Endodermal cell (in vitro differentiated cells): ENCODE measurements at regions not wholly inside any gene's neighbourhood (a gene's known extent, or its start where the extent isn't known, plus 50 kb on each side); places are given as distances from the start of the nearest gene placed in this dataset.

ENCODE experiments used
- DNase-seq: peaks from one replicate; pipeline ENCODE4 v3.0.0-alpha.2; 2017
- H3K27ac ChIP-seq: 2 replicates; pipeline ENCODE4 v1.5.1; 2013; ENCODE audit warnings: mild to moderate bottlenecking, low read depth, low read length, moderate library complexity
- H3K27me3 ChIP-seq: 2 replicates; pipeline ENCODE4 v1.6.1; 2013; ENCODE audit warnings: mild to moderate bottlenecking, low read length, moderate library complexity; ENCODE audit not compliant: insufficient read depth, control insufficient read depth, poor library complexity, severe bottlenecking
- H3K36me3 ChIP-seq: 2 replicates; pipeline ENCODE4 v1.7.0; 2013; ENCODE audit warnings: mild to moderate bottlenecking, low read length, moderate library complexity; ENCODE audit not compliant: control insufficient read depth, insufficient read depth
- H3K4me1 ChIP-seq: one replicate; pipeline ENCODE4 v1.7.0; 2013; ENCODE audit warnings: low read length; ENCODE audit not compliant: control insufficient read depth, insufficient read depth
- H3K4me3 ChIP-seq: 2 replicates; pipeline ENCODE4 v1.5.1; 2013; ENCODE audit warnings: mild to moderate bottlenecking, low read length, moderate library complexity
- H3K9ac ChIP-seq: 2 replicates; pipeline ENCODE4 v1.6.1; 2013; ENCODE audit warnings: mild to moderate bottlenecking, low read length, moderate library complexity; ENCODE audit not compliant: poor library complexity, severe bottlenecking; ENCODE audit errors: extremely low read depth
- H3K9me3 ChIP-seq: 2 replicates; pipeline ENCODE4 v1.6.1; 2013; ENCODE audit warnings: mild to moderate bottlenecking, low read length, moderate library complexity; ENCODE audit not compliant: control insufficient read depth
- H3K27ac Mint-ChIP-seq: 2 replicates; pipeline ENCODE4 v1.8.0; 2020; ENCODE audit warnings: mixed read lengths
- H3K27me3 Mint-ChIP-seq: 2 replicates; pipeline ENCODE4 v1.8.0; 2021; ENCODE audit warnings: mild to moderate bottlenecking, mixed read lengths; ENCODE audit not compliant: insufficient read depth
- H3K36me3 Mint-ChIP-seq: 2 replicates; pipeline ENCODE4 v1.8.0; 2020; ENCODE audit warnings: low read depth, mixed read lengths
- H3K4me1 Mint-ChIP-seq: 2 replicates; pipeline ENCODE4 v1.8.0; 2020; ENCODE audit warnings: mixed read lengths
- H3K4me3 Mint-ChIP-seq: 2 replicates; pipeline ENCODE4 v1.8.0; 2020; ENCODE audit warnings: mild to moderate bottlenecking, moderate library complexity, mixed read lengths
- H3K9me3 Mint-ChIP-seq: 2 replicates; pipeline ENCODE4 v1.8.0; 2020; ENCODE audit warnings: mild to moderate bottlenecking, mixed read lengths
- WGBS, 2 experiments: methylation state at CpG; one replicate each; pipeline versions ENCODE4 v1.1.5 to v1.1.7; 2013; ENCODE audit warnings: missing lambda C conversion rate in 2 of 2, mixed read lengths in 1 of 2; ENCODE audit not compliant: insufficient coverage in 1 of 2, insufficient read length in 1 of 2; 5-methylcytosine and 5-hydroxymethylcytosine counted together
- TF ChIP-seq, protein P1 (sequence below): fragments of 200-600 bp; sonication (generic); conservative IDR thresholded peaks from 2 replicates; pipeline ENCODE4 v1.5.0; 2021; ENCODE audit warnings: antibody characterized with exemption, mild to moderate bottlenecking

DNA sequence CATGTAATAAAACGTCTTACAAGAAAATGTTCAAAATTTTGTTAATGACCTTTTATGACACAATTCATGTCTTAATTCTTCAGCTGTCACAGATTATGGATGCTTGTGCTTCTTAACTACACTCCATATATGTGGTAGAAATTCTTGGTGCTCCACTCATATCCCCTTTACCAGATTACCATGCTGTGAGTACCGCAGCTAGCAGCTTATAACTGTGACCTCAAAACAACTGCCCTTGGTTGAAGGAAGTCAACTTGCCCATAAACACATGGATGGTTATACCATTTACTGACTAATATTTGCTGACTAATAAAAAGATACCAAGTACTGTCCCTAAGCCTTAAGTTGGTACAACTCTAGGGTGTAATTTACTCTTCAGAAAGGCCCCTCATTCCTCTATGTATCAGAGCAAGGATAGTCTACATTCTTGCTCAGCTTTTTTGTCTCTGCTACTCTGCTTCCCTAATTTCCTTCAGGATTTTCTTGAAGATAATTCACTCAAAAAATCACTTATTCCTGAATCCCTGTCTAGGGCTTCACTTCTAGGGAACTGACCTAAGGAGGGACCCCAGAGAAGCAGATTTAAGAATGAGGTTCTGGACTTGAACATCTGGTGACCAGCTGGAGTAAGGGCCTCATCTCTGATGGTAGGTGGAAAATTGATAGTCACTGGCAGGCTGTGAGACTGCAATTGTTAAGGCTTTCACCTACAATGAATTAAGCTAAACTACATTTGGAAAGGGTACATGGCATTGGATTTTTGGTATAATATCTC is 152.3 kb downstream of the SLC6A15 start:
- Mint-ChIP-seq H3K4me1 (no peaks in the 10 kb centered on the region), H3K36me3 (no peaks in the 10 kb centered on the region), H3K27ac (no peak overlapping the region), H3K9me3 (no peaks in the 10 kb centered on the region), H3K4me3 (no peak overlapping the region), H3K27me3 (no peaks in the 10 kb centered on the region)
- H3K4me3 ChIP-seq, result no peak overlapping the region
- H3K4me1 ChIP-seq, result no peaks in the 10 kb centered on the region
- TF ChIP-seq, protein P1, sequence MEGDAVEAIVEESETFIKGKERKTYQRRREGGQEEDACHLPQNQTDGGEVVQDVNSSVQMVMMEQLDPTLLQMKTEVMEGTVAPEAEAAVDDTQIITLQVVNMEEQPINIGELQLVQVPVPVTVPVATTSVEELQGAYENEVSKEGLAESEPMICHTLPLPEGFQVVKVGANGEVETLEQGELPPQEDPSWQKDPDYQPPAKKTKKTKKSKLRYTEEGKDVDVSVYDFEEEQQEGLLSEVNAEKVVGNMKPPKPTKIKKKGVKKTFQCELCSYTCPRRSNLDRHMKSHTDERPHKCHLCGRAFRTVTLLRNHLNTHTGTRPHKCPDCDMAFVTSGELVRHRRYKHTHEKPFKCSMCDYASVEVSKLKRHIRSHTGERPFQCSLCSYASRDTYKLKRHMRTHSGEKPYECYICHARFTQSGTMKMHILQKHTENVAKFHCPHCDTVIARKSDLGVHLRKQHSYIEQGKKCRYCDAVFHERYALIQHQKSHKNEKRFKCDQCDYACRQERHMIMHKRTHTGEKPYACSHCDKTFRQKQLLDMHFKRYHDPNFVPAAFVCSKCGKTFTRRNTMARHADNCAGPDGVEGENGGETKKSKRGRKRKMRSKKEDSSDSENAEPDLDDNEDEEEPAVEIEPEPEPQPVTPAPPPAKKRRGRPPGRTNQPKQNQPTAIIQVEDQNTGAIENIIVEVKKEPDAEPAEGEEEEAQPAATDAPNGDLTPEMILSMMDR, result no peak
- H3K36me3 ChIP-seq, result no peaks in the 10 kb centered on the region
- H3K27me3 ChIP-seq, result no peaks in the 10 kb centered on the region
- WGBS, 2 experiments, result 95% methylated on average over 2 of the region's 2 CpGs; no CpG with 5 or more reads in 1 of the 2 experiments
- H3K9ac ChIP-seq, result no peak overlapping the region
- H3K9me3 ChIP-seq, result no peaks in the 10 kb centered on the region
- H3K27ac ChIP-seq, result no peak overlapping the region
- DNase-seq, result no peak

DNA sequence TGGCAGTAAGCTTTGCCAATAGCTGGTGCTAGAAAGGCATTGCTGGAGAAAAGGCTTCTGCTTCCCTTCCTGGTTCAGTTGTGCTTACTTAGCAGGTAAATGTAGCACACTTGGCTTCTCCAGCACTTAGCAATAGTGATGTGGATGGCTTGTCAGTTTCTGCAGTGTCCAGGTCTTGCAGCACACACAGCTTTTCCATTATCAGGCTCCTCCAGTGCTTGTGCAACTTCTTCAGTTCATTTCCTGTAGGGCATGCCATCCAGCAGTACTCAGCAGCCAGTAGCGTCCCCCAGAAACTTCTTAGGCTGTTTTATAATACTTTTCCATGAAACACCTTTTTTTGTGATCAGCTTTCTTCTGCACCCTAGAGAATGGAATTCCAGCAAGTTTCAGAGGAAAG is 154.6 kb downstream of the SLC6A15 start:
- Histone ChIP-seq H3K27ac (no peak overlapping the region), H3K4me1 (no peaks in the 10 kb centered on the region), H3K36me3 (no peaks in the 10 kb centered on the region), H3K27me3 (no peaks in the 10 kb centered on the region), H3K9me3 (no peaks in the 10 kb centered on the region), H3K4me3 (no peak overlapping the region), H3K9ac (no peak overlapping the region)
- H3K9me3 Mint-ChIP-seq, result no peaks in the 10 kb centered on the region
- DNase-seq, result no peak
- H3K4me1 Mint-ChIP-seq, result no peaks in the 10 kb centered on the region
- TF ChIP-seq, protein P1, result no peak
- no peak overlapping the region for H3K27ac Mint-ChIP-seq
- H3K27me3 Mint-ChIP-seq, result no peaks in the 10 kb centered on the region
- no peaks in the 10 kb centered on the region for H3K36me3 Mint-ChIP-seq
- 82% methylated on average over 1 of the region's 1 CpG; no CpG with 5 or more reads in 1 of the 2 experiments for WGBS, 2 experiments
- H3K4me3 Mint-ChIP-seq, result no peak overlapping the region

GRCh38 chr12:84756961-84757360 is 155.6 kb downstream of the SLC6A15 start:
- DNase-seq, result no peak
- no peaks in the 10 kb centered on the region for H3K9me3 ChIP-seq
- H3K9me3 Mint-ChIP-seq, result no peaks in the 10 kb centered on the region
- no peaks in the 10 kb centered on the region for H3K4me1 ChIP-seq
- no peaks in the 10 kb centered on the region for H3K27me3 Mint-ChIP-seq
- H3K27ac ChIP-seq, result no peak overlapping the region
- no peaks in the 10 kb centered on the region for H3K4me1 Mint-ChIP-seq
- H3K27ac Mint-ChIP-seq, result no peak overlapping the region
- H3K4me3 ChIP-seq, result no peak overlapping the region
- H3K27me3 ChIP-seq, result no peaks in the 10 kb centered on the region
- no peaks in the 10 kb centered on the region for H3K36me3 Mint-ChIP-seq
- no peak overlapping the region for H3K4me3 Mint-ChIP-seq
- H3K36me3 ChIP-seq, result no peaks in the 10 kb centered on the region
- H3K9ac ChIP-seq, result no peak overlapping the region
- TF ChIP-seq, protein P1, result no peak
